IMR-90 (cell line): ENCODE measurements at regions not wholly inside any gene's neighbourhood (a gene's known extent, or its start where the extent isn't known, plus 50 kb on each side); places are given as distances from the start of the nearest gene placed in this dataset.

Experiments used
- ATAC-seq: fragments of 200-7000 bp; cut with Tn5 transposase; 2 replicates; pipeline ENCODE4 v1.9.1; 2020; ENCODE audit warnings: low read depth, mild to moderate bottlenecking, moderate library complexity
- BruUV-seq: library from RNA; stranded (reverse); fragments of 400-500 nt; replicated peaks from 2 replicates; lab custom pipeline; 2021; lab: Mats Ljungman, UMichigan
- CTCF ChIA-PET: fragments of 300-600 bp; formaldehyde crosslinking; extraction: SDS; loops from one replicate; lab custom pipeline; 2021; ENCODE audit warnings: antibody characterized with exemption; lab: Yijun Ruan, JAX
- POLR2A ChIA-PET: fragments of 300-600 bp; sonication (Branson Sonifier 250); formaldehyde crosslinking; loops from one replicate; lab custom pipeline; 2022; ENCODE audit warnings: antibody characterized with exemption; ENCODE audit not compliant: unreplicated experiment; lab: Charles Lee
- DNase-seq: peaks from one replicate; pipeline ENCODE4 v3.0.0; 2013
- H2AFZ ChIP-seq: replicated peaks from 2 replicates; pipeline ENCODE3; 2013; ENCODE audit warnings: low read length, mild to moderate bottlenecking; ENCODE audit not compliant: poor library complexity
- H2AK5ac ChIP-seq: 2 replicates; pipeline ENCODE4 v1.6.1; 2013; ENCODE audit warnings: low read depth, low read length, inconsistent platforms
- H2AK9ac ChIP-seq: replicated peaks from 2 replicates; pipeline ENCODE3; 2013; ENCODE audit warnings: mild to moderate bottlenecking, low read depth, low read length, moderate library complexity; ENCODE audit not compliant: poor library complexity
- H2BK120ac ChIP-seq: 2 replicates; pipeline ENCODE4 v1.6.1; 2013; ENCODE audit warnings: low read depth, low read length, inconsistent platforms
- H2BK15ac ChIP-seq: 3 replicates; pipeline ENCODE4 v1.6.1; 2013; ENCODE audit warnings: low read depth, low read length, inconsistent platforms
- H2BK20ac ChIP-seq: 2 replicates; pipeline ENCODE4 v1.6.1; 2013; ENCODE audit warnings: low read depth, mild to moderate bottlenecking, inconsistent platforms, low read length, moderate library complexity
- H2BK5ac ChIP-seq: 2 replicates; pipeline ENCODE4 v1.6.1; 2013; ENCODE audit warnings: mild to moderate bottlenecking, low read depth, low read length, inconsistent platforms; ENCODE audit not compliant: poor library complexity, severe bottlenecking
- H3K14ac ChIP-seq: replicated peaks from 2 replicates; pipeline ENCODE4 v1.6.1; 2013; ENCODE audit warnings: low read depth, low read length, inconsistent platforms
- H3K18ac ChIP-seq: 2 replicates; pipeline ENCODE4 v1.6.1; 2013; ENCODE audit warnings: low read depth, low read length, control low read depth
- H3K23ac ChIP-seq: 2 replicates; pipeline ENCODE4 v1.6.1; 2013; ENCODE audit warnings: low read depth, low read length, inconsistent platforms
- H3K27ac ChIP-seq: 2 replicates; pipeline ENCODE4 v1.5.1; 2013; ENCODE audit warnings: mild to moderate bottlenecking, control low read depth, low read length; ENCODE audit not compliant: insufficient read depth
- H3K27me3 ChIP-seq: 2 replicates; pipeline ENCODE4 v1.6.1; 2013; ENCODE audit warnings: low read length; ENCODE audit not compliant: control insufficient read depth, insufficient read depth
- H3K36me3 ChIP-seq: 2 replicates; pipeline ENCODE4 v1.6.1; 2013; ENCODE audit warnings: low read length, mixed read lengths; ENCODE audit not compliant: control insufficient read depth, insufficient read depth
- H3K4ac ChIP-seq: 2 replicates; pipeline ENCODE4 v1.6.1; 2013; ENCODE audit warnings: low read depth, low read length, inconsistent platforms
- H3K4me1 ChIP-seq: 2 replicates; pipeline ENCODE4 v1.6.1; 2013; ENCODE audit warnings: low read length, mixed read lengths; ENCODE audit not compliant: control insufficient read depth, insufficient read depth
- H3K4me2 ChIP-seq: 2 replicates; pipeline ENCODE4 v1.6.1; 2013; ENCODE audit warnings: low read depth, mild to moderate bottlenecking, control low read depth, low read length, moderate library complexity
- H3K4me3 ChIP-seq: 2 replicates; pipeline ENCODE4 v1.5.1; 2013; ENCODE audit warnings: low read depth, mild to moderate bottlenecking, control low read depth, low read length, moderate library complexity; ENCODE audit not compliant: insufficient read depth
- H3K56ac ChIP-seq: 2 replicates; pipeline ENCODE4 v1.6.1; 2013; ENCODE audit warnings: low read length, inconsistent platforms; ENCODE audit not compliant: insufficient read depth; ENCODE audit errors: extremely low read depth
- H3K79me1 ChIP-seq, 2 experiments: 2 replicates each; pipeline ENCODE4 v1.6.1; 2013; ENCODE audit warnings: low read length in 2 of 2, inconsistent platforms in 1 of 2, low read depth in 1 of 2
- H3K9ac ChIP-seq: 2 replicates; pipeline ENCODE4 v1.6.1; 2013; ENCODE audit warnings: low read depth, low read length, control low read depth
- H3K9me1 ChIP-seq: 2 replicates; pipeline ENCODE4 v1.6.1; 2013; ENCODE audit warnings: low read length, inconsistent platforms; ENCODE audit not compliant: insufficient read depth
- H3K9me3 ChIP-seq: 2 replicates; pipeline ENCODE4 v1.6.1; 2013; ENCODE audit warnings: low read length; ENCODE audit not compliant: control insufficient read depth, insufficient read depth
- H4K20me1 ChIP-seq: 2 replicates; pipeline ENCODE4 v1.6.1; 2013; ENCODE audit warnings: low read length, inconsistent platforms; ENCODE audit not compliant: insufficient read depth
- H4K5ac ChIP-seq: 2 replicates; pipeline ENCODE4 v1.6.1; 2013; ENCODE audit warnings: mild to moderate bottlenecking, low read depth, low read length, control low read depth
- H4K8ac ChIP-seq, 2 experiments: 2 replicates each; pipeline ENCODE4 v1.6.1; 2013; ENCODE audit warnings: low read depth in 2 of 2, low read length in 2 of 2, control low read depth in 1 of 2, inconsistent platforms in 1 of 2
- H4K91ac ChIP-seq: 2 replicates; pipeline ENCODE4 v1.6.1; 2013; ENCODE audit warnings: low read depth, low read length, inconsistent platforms; ENCODE audit not compliant: insufficient read depth
- BHLHE40 ChIP-seq: fragments of 150-350 bp; IDR thresholded peaks from 2 replicates; pipeline ENCODE4 v1.6.1; 2016; ENCODE audit warnings: mild to moderate bottlenecking, low read depth, low read length
- CEBPB ChIP-seq: IDR thresholded peaks from 2 replicates; pipeline ENCODE4 v1.6.1; 2012; ENCODE audit warnings: low read depth, low read length, improper control_type of control experiment
- CHD1 ChIP-seq: IDR thresholded peaks from 2 replicates; pipeline ENCODE4 v1.6.1; 2012; ENCODE audit warnings: low read depth, low read length, improper control_type of control experiment
- FOS ChIP-seq: fragments of 150-350 bp; IDR thresholded peaks from 2 replicates; pipeline ENCODE4 v1.6.1; 2016; ENCODE audit warnings: low read depth, low read length
- MAFK ChIP-seq: IDR thresholded peaks from 2 replicates; pipeline ENCODE4 v1.6.1; 2012; ENCODE audit warnings: low read depth, low read length, improper control_type of control experiment
- MAZ ChIP-seq: IDR thresholded peaks from 2 replicates; pipeline ENCODE4 v1.6.1; 2012; ENCODE audit warnings: low read depth, mild to moderate bottlenecking, low read length, improper control_type of control experiment, moderate library complexity, borderline replicate concordance
- MXI1 ChIP-seq: IDR thresholded peaks from 2 replicates; pipeline ENCODE4 v1.6.1; 2012; ENCODE audit warnings: low read depth, mild to moderate bottlenecking, low read length, moderate library complexity, borderline replicate concordance
- NFE2L2 ChIP-seq: fragments of 150-350 bp; IDR thresholded peaks from 2 replicates; pipeline ENCODE4 v1.6.1; 2016; ENCODE audit warnings: low read depth, mild to moderate bottlenecking, low read length
- POLR2A ChIP-seq: IDR thresholded peaks from 2 replicates; pipeline ENCODE4 v1.6.1; 2012; ENCODE audit warnings: mild to moderate bottlenecking, low read depth, low read length
- RAD21 ChIP-seq: IDR thresholded peaks from 2 replicates; pipeline ENCODE4 v1.6.1; 2012; ENCODE audit warnings: low read length, improper control_type of control experiment
- RCOR1 ChIP-seq: IDR thresholded peaks from 2 replicates; pipeline ENCODE4 v1.6.1; 2012; ENCODE audit warnings: mild to moderate bottlenecking, low read length, improper control_type of control experiment; ENCODE audit not compliant: insufficient replicate concordance
- RFX5 ChIP-seq: IDR thresholded peaks from 2 replicates; pipeline ENCODE4 v1.8.0; 2012; ENCODE audit warnings: low read depth, mild to moderate bottlenecking, low read length, moderate library complexity
- SMC3 ChIP-seq: fragments of 150-350 bp; IDR thresholded peaks from 2 replicates; pipeline ENCODE4 v1.6.1; 2016; ENCODE audit warnings: low read depth, mild to moderate bottlenecking, antibody characterized with exemption, low read length, moderate library complexity
- WGBS, 2 experiments: methylation state at CpG; one replicate each; pipeline versions ENCODE4 v1.1.5 to v1.1.7; 2013; ENCODE audit warnings: missing lambda C conversion rate in 2 of 2; ENCODE audit not compliant: insufficient read length in 1 of 2; ENCODE audit errors: extremely low coverage in 2 of 2; 5-methylcytosine and 5-hydroxymethylcytosine counted together
- dilution Hi-C: fragments of 300-500 bp; cut with HindIII; formaldehyde crosslinking; loops from one replicate; pipeline ENCODE4 v1.14.3; 2018; ENCODE audit warnings: low sequenced_read_pairs; ENCODE audit not compliant: unreplicated experiment
- in situ Hi-C: fragments of 300-500 bp; cut with MboI; formaldehyde crosslinking; loops from 3 replicates; pipeline ENCODE4 v1.14.3; 2019; ENCODE audit warnings: low sequenced_read_pairs, inconsistent platforms, mixed read lengths
- intact Hi-C: fragments of 100-400 bp; cut with micrococcal nuclease; formaldehyde crosslinking; loops from 2 replicates; pipeline ENCODE4 v1.10.0; 2022
- TF ChIP-seq, protein P1 (sequence below): conservative IDR thresholded peaks from 2 replicates; pipeline ENCODE4 v1.5.1; 2012; ENCODE audit warnings: mild to moderate bottlenecking, low read depth, low read length, improper control_type of control experiment
- TF ChIP-seq, protein P2 (sequence below): fragments of 150-350 bp; IDR thresholded peaks from 2 replicates; pipeline ENCODE4 v1.6.1; 2016; ENCODE audit warnings: low read depth, mild to moderate bottlenecking, low read length, moderate library complexity, borderline replicate concordance
- TF ChIP-seq, protein P3 (sequence below): fragments of 150-350 bp; IDR thresholded peaks from 2 replicates; pipeline ENCODE4 v1.6.1; 2017; ENCODE audit warnings: mild to moderate bottlenecking, antibody characterized with exemption, low read length, low read depth

DNA sequence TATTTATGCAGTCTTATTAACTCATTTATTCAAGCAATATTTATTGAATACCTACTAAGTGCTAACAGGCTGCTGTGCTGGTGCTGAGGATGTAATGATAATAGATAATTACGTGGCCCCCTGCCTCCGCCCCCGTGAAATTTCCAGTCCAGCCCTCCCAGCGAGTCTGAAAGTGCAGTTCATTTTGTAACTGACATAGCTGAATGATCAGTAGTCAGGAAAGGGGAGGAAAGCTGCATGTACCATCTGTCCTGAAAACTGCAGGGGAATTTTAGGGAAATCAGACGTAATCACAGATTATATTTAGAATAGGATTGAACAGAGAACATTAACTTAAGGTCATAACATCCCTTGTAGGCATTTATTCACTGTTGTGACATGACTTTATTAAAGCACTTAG is 736.8 kb downstream of the MCTP2 start:
- no peak overlapping the region for H2BK20ac ChIP-seq
- H2BK15ac ChIP-seq: no peak overlapping the region
- H3K27ac ChIP-seq: no peak overlapping the region
- no peak overlapping the region for H2AK9ac ChIP-seq
- no peak overlapping the region for H4K5ac ChIP-seq
- ChIA-PET POLR2A (interaction anchor here (0.5 kb wide), 1 partner anchor 299 kb away, joined by 3 read pairs; no protein-coding TSS in a partner anchor), CTCF (no interaction called here)
- H3K14ac ChIP-seq: no peak overlapping the region
- no peaks in the 10 kb centered on the region for H4K20me1 ChIP-seq
- H3K4ac ChIP-seq: no peak overlapping the region
- no peaks in the 10 kb centered on the region for H3K4me1 ChIP-seq
- no TSS peak for BruUV-seq
- H3K4me3 ChIP-seq: no peak overlapping the region
- no peak overlapping the region for H4K8ac ChIP-seq
- no peak overlapping the region for H2BK5ac ChIP-seq
- H2AK5ac ChIP-seq: no peak overlapping the region
- no peak overlapping the region for H4K91ac ChIP-seq
- no peaks in the 10 kb centered on the region for H3K27me3 ChIP-seq
- H3K79me1 ChIP-seq: no peaks in the 10 kb centered on the region
- no peak overlapping the region for H3K56ac ChIP-seq
- dilution Hi-C loops (no loop called here), in situ Hi-C loops (no loop called here), intact Hi-C loops (no loop called here)
- DNase-seq (no peak), ATAC-seq (no peak)
- WGBS, 2 experiments: 40% methylated on average over 1 of the region's 5 CpGs; no CpG with 5 or more reads in 1 of the 2 experiments
- H2AFZ ChIP-seq: no peak overlapping the region
- no peak overlapping the region for H3K23ac ChIP-seq
- H3K9ac ChIP-seq: no peak overlapping the region
- no peak overlapping the region for H3K4me2 ChIP-seq
- TF ChIP-seq CHD1: no peak
- no peak for TF ChIP-seq RAD21
- no peak for TF ChIP-seq CEBPB
- TF ChIP-seq RCOR1: no peak
- TF ChIP-seq, protein P1, sequence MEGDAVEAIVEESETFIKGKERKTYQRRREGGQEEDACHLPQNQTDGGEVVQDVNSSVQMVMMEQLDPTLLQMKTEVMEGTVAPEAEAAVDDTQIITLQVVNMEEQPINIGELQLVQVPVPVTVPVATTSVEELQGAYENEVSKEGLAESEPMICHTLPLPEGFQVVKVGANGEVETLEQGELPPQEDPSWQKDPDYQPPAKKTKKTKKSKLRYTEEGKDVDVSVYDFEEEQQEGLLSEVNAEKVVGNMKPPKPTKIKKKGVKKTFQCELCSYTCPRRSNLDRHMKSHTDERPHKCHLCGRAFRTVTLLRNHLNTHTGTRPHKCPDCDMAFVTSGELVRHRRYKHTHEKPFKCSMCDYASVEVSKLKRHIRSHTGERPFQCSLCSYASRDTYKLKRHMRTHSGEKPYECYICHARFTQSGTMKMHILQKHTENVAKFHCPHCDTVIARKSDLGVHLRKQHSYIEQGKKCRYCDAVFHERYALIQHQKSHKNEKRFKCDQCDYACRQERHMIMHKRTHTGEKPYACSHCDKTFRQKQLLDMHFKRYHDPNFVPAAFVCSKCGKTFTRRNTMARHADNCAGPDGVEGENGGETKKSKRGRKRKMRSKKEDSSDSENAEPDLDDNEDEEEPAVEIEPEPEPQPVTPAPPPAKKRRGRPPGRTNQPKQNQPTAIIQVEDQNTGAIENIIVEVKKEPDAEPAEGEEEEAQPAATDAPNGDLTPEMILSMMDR: no peak
- no peak for TF ChIP-seq RFX5
- TF ChIP-seq MAFK: no peak
- TF ChIP-seq NFE2L2: no peak
- TF ChIP-seq FOS: no peak
- no peak for TF ChIP-seq MXI1
- TF ChIP-seq, protein P2, sequence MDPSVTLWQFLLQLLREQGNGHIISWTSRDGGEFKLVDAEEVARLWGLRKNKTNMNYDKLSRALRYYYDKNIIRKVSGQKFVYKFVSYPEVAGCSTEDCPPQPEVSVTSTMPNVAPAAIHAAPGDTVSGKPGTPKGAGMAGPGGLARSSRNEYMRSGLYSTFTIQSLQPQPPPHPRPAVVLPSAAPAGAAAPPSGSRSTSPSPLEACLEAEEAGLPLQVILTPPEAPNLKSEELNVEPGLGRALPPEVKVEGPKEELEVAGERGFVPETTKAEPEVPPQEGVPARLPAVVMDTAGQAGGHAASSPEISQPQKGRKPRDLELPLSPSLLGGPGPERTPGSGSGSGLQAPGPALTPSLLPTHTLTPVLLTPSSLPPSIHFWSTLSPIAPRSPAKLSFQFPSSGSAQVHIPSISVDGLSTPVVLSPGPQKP: no peak
- TF ChIP-seq, protein P3, sequence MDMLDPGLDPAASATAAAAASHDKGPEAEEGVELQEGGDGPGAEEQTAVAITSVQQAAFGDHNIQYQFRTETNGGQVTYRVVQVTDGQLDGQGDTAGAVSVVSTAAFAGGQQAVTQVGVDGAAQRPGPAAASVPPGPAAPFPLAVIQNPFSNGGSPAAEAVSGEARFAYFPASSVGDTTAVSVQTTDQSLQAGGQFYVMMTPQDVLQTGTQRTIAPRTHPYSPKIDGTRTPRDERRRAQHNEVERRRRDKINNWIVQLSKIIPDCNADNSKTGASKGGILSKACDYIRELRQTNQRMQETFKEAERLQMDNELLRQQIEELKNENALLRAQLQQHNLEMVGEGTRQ: no peak
- no peak for TF ChIP-seq BHLHE40
- no peak for TF ChIP-seq POLR2A
- TF ChIP-seq SMC3: no peak
- no peak for TF ChIP-seq MAZ
- no peaks in the 10 kb centered on the region for H3K9me1 ChIP-seq
- H3K9me3 ChIP-seq: 0 out of 2 replicates have a peak, but pooled peaks cover 4% of the 10 kb centered on the region
- H3K36me3 ChIP-seq: no peaks in the 10 kb centered on the region
- no peak overlapping the region for H3K18ac ChIP-seq
- H2BK120ac ChIP-seq: no peak overlapping the region
